H1 (cell line): ENCODE measurements at regions not wholly inside any gene's neighbourhood (a gene's known extent, or its start where the extent isn't known, plus 50 kb on each side); places are given as distances from the start of the nearest gene placed in this dataset.

Experiments
- CTCF ChIP-seq, 3 experiments: IDR thresholded peaks; 1 replicate in 2 of 3; 2 replicates in 1 of 3; pipeline versions ENCODE4 v1.5.1 to v1.6.1; 2011; ENCODE audit warnings: low read length in 3 of 3, mild to moderate bottlenecking in 3 of 3, inconsistent platforms in 2 of 3, low read depth in 1 of 3, moderate library complexity in 1 of 3; ENCODE audit not compliant: insufficient read depth in 1 of 3; ENCODE audit errors: control extremely low read depth in 1 of 3
- HDAC2 ChIP-seq, 2 experiments: fragments of 300-600 bp in 1 of 2; sonication (generic) in 1 of 2; IDR thresholded peaks; 2 replicates each; pipeline ENCODE4 v1.6.1; 2011 to 2012; ENCODE audit warnings: low read depth in 2 of 2, low read length in 2 of 2, mild to moderate bottlenecking in 2 of 2, moderate library complexity in 2 of 2, borderline replicate concordance in 1 of 2, inconsistent platforms in 1 of 2
- NRF1 ChIP-seq: IDR thresholded peaks from 2 replicates; pipeline ENCODE4 v1.6.1; 2011; ENCODE audit warnings: mild to moderate bottlenecking, low read depth, low read length, improper control_type of control experiment
- POLR2AphosphoS5 ChIP-seq: IDR thresholded peaks from 2 replicates; pipeline ENCODE4 v1.6.1; 2011; ENCODE audit warnings: low read depth, low read length
- RAD21 ChIP-seq, 2 experiments: IDR thresholded peaks in 1 of 2; conservative IDR thresholded peaks in 1 of 2; 2 replicates each; pipeline ENCODE4 v1.6.1; 2011; ENCODE audit warnings: low read depth in 2 of 2, low read length in 2 of 2, improper control_type of control experiment in 1 of 2, inconsistent platforms in 1 of 2, mild to moderate bottlenecking in 1 of 2, moderate library complexity in 1 of 2
- TCF12 ChIP-seq: IDR thresholded peaks from 2 replicates; pipeline ENCODE4 v1.6.1; 2011; ENCODE audit warnings: low read depth, mild to moderate bottlenecking, low read length
- TEAD4 ChIP-seq: IDR thresholded peaks from 2 replicates; pipeline ENCODE4 v1.6.1; 2012; ENCODE audit warnings: low read depth, low read length, inconsistent platforms, mixed read lengths

- TF ChIP-seq CTCF (IDR thresholded peaks at IDR 0.05; ENCODE audit: control extremely low read depth in 1 of 3, insufficient read depth in 1 of 3, low read depth in 1 of 3, low read length in 3 of 3) (peak; percentile 85 to 94 (median 91)), RAD21 (IDR thresholded peaks at IDR 0.05 in 1 of 2, conservative IDR thresholded peaks at IDR 0.05 in 1 of 2; ENCODE audit: low read depth in 2 of 2, low read length in 2 of 2) (peak; percentile 96 to 97), TEAD4 (no peak), POLR2AphosphoS5 (no peak), NRF1 (no peak), HDAC2 (IDR thresholded peaks at IDR 0.05; ENCODE audit: borderline replicate concordance in 1 of 2, low read depth in 2 of 2, low read length in 2 of 2) (no peak), TCF12 (no peak)
Measured at GRCh38 chr10:101301111-101301731, 52.7 kb upstream of the BTRC start (continued).
